HG03045 (cell line): ENCODE measurements at regions not wholly inside any gene's neighbourhood (a gene's known extent, or its start where the extent isn't known, plus 50 kb on each side); places are given as distances from the start of the nearest gene placed in this dataset.
"Not testable (repeated sequence)": the region's sequence is repeated elsewhere in the genome, so short reads cannot be mapped to it uniquely, and the experiment has no call there.

Experiments used
- ATAC-seq: cut with Tn5 transposase; IDR thresholded peaks from one replicate; pipeline ENCODE4 v1.9.1; 2021; ENCODE audit warnings: mild to moderate bottlenecking, moderate library complexity; ENCODE audit not compliant: unreplicated experiment

- no peak for ATAC-seq
These were observed 273.9 kb upstream of the ZNF32 start for GRCh38 chr10:43922335-43923280.

- no peak for ATAC-seq
These were observed 273.2 kb upstream of the ZNF32 start for GRCh38 chr10:43921881-43922280.

GRCh38 chr10:43921478-43921877 is 272.8 kb upstream of the ZNF32 start:
- no peak for ATAC-seq

- ATAC-seq, result not testable (repeated sequence)
These were observed 271.6 kb upstream of the ZNF32 start for GRCh38 chr10:43920236-43920758.

- ATAC-seq, result no peak
These were observed 265.1 kb upstream of the ZNF32 start for GRCh38 chr10:43913676-43914235.

- no peak for ATAC-seq
These were observed 263.8 kb upstream of the ZNF32 start for GRCh38 chr10:43912469-43912868.

GRCh38 chr10:43906490-43906889 is 257.8 kb upstream of the ZNF32 start:
- no peak for ATAC-seq

GRCh38 chr10:43905512-43906236 is 257.0 kb upstream of the ZNF32 start:
- no peak for ATAC-seq

GRCh38 chr10:43904844-43905243 is 256.2 kb upstream of the ZNF32 start:
- ATAC-seq, result no peak

- ATAC-seq, result no peak
These were observed 255.6 kb upstream of the ZNF32 start for GRCh38 chr10:43904301-43904700.

- no peak for ATAC-seq
These were observed 254.8 kb upstream of the ZNF32 start for GRCh38 chr10:43903451-43903850.

- ATAC-seq, result no peak
These were observed 254.2 kb upstream of the ZNF32 start for GRCh38 chr10:43902842-43903241.

GRCh38 chr10:43901744-43902504 is 253.2 kb upstream of the ZNF32 start:
- ATAC-seq, result no peak

GRCh38 chr10:43901302-43901701 is 252.6 kb upstream of the ZNF32 start:
- no peak for ATAC-seq

- no peak for ATAC-seq
These were observed 251.9 kb upstream of the ZNF32 start for GRCh38 chr10:43900571-43900970.

GRCh38 chr10:43899224-43899959 is 250.7 kb upstream of the ZNF32 start:
- ATAC-seq, result no peak

GRCh38 chr10:43898592-43898991 is 249.9 kb upstream of the ZNF32 start:
- no peak for ATAC-seq

GRCh38 chr10:43897765-43898419 is 249.2 kb upstream of the ZNF32 start:
- no peak for ATAC-seq

GRCh38 chr10:43892062-43892770 is 243.5 kb upstream of the ZNF32 start:
- no peak for ATAC-seq
